Bone marrow (tissue), 2 donors: ENCODE measurements at regions not wholly inside any gene's neighbourhood (a gene's known extent, or its start where the extent isn't known, plus 50 kb on each side); places are given as distances from the start of the nearest gene placed in this dataset.
A peak's percentile ranks its signal among the peaks of the same experiment; 100 is the strongest.

Experiments used
- DNase-seq, 2 donors: peaks; one replicate each; lab custom pipeline; 2025; lab: John Stamatoyannopoulos, UW

DNA sequence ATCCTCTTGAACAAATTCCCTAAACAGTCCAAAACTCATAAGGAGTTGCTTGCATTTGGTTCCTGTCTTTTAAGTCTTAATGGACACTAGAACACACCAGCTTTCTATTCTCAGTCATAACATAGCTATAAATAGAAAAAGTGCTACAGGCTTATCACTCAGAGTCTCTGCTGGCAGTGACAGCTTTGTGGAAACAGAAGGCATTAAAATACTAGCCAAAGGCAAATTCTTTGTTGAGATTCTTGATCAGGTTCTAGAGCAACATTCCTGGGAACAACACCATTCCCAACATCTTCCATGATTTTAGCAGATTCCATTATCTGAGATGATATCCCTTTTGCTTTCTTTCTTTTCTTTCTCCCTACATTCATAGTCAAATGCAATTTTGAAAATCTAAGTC is 207.7 kb upstream of the PLEKHG7 start:
- no peak for DNase-seq

DNA sequence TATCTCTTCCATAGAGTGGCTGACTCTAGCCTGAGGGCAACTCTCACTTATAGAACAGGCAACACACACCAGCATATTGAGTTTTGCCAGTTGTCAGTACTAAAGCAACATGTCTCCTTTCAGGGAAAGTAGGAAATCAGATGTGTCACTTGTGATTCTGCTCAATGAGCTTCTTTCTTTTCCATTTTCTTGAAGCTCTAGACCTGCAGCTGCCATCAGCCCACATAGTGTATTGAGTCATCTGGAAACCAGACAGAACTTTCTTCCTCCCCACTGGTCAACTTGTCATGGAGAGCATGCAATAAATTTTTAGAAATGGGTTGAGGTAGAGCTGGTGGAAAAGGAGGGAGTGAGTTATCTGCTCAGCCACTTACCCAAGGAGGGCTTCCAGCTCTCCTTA is 209.0 kb upstream of the PLEKHG7 start:
- DNase-seq = no peak

GRCh38 chr12:92492995-92493394 is 209.8 kb upstream of the PLEKHG7 start:
- DNase-seq = no peak

DNA sequence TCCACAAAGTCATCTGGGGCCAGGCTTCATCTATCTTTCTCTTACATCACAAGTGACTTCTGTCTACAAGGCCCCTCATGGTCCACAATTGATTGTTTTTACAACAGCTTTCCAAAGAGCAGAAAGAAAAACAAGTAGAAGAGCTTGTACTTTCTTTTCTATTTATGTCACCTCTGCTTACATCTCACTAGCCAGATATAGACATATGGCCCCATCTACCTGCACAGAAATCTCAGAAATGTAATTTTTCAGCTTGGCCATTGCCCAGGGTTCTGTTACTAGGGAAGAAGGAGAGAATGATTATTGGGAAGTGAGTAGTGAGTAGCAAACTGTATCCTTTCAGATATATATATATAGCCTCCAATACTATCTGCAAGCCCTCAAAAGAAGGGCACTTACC is 210.5 kb upstream of the PLEKHG7 start:
- DNase-seq = no peak

DNA sequence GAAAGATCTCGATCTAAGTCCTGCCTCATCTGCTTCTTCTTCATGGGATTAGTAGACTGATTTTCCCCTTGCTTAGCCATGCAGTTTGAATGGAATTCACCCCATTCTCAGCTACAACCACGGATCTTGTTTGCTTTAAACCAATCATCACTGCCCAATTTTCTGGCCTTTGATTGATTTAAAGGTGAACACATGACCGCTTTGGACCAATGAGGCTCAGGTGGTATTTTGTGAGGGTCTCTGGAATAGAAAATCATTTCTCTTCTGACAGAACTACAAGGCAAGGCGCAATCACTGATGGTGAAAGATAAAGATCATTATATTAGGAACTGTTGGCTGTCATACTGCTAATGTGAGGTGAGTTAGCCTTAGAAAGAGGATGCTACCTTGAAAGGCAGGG is 213.0 kb upstream of the PLEKHG7 start:
- DNase-seq = no peak

GRCh38 chr12:92488735-92489134 is 214.1 kb upstream of the PLEKHG7 start:
- peak in 1 of 2 donors; percentile 10 for DNase-seq

DNA sequence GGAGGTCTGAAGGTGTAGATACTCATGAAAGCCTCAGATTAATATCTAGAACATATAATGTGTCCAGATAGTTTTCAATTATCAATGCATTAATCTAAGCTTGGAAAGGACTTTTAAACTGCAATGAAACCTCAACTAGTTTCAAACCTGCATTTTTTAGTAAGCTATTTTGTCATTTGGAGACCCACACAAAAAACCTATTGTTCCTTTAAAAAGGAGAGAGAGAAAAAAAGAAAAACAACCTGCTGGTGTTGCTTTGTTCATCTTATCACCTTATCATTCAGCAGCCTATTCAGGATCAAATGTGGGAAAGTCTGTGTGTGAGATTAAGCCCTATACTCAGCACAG is 215.7 kb upstream of the PLEKHG7 start:
- no peak for DNase-seq

DNA sequence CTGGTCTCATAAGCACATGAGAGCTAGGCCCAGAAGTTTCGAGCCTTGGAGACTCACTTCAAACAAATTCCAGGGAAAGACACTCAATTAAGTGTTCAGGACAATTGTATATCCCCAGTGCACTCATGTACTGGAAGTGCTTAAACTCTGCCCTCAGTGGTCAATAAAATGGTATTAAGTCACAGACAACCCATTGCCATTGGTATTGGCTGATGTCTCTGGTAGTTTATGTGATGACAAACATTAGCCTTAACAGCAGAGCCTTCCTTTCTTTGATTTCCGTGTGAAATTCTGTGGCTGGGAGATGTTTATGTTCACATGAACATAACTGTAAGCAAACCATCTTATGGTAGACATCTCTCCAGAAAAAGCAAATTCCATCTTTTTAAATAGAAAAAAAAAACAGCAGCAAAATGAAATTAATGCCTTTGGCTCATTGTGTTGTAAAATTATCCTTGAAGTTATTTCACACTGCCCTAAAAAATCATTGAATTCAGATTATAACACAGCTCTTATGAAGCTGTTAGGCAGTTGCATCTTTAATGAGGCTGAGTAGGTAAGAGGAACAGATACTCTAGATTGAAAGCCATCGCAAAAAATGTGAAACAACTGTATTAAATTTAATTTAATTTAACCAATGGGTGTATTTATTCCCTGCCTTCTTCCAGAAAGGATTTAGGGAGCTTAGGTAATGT is 216.2 kb upstream of the PLEKHG7 start:
- no peak for DNase-seq

GRCh38 chr12:92485351-92486348 is 217.1 kb upstream of the PLEKHG7 start:
- DNase-seq = no peak

- no peak for DNase-seq
Measured at GRCh38 chr12:92482599-92482998, 220.2 kb upstream of the PLEKHG7 start.

- no peak for DNase-seq
Measured at GRCh38 chr12:92481066-92481465, 221.7 kb upstream of the PLEKHG7 start.

- DNase-seq = peak in 1 of 2 donors; percentile 24
Measured at GRCh38 chr12:92478692-92479091, 224.1 kb upstream of the PLEKHG7 start.

DNA sequence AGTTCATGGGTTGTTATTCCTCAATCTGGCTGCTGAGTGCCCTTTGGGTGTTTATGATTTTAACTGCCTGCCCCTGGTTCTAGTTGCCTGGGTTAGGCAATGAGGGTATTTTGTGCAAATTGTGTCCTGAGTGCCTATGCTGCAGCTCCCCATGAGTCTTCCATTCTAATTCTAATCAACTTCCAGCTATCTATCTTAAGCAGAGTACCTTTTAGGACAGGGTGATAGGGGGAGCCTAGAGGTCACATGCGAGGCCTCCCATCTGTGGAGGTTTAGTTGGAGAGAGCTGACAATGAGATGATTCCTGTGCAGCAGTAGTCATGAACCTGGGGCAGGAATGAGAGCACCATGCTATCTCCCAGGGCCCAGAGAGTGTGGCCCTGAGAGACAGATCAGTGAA is 225.9 kb upstream of the PLEKHG7 start:
- no peak for DNase-seq

DNA sequence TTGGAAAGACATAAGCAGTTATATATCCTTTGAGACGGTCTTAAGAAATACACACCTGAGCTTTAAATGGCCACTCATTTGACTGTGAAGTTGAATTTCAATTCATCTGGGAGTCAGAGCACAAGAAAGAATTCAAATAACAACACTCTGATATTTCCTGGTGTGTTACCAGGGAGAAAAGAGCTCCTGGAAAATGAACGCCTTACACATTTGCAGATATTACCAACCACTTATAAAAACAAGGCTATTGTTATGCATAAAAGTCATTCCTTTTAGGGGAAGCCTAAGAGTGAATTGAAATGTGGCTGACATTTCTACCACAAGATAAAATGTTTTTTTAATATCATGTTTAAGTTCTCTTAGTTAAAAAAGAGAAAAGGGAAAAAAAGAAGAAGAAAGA is 229.2 kb upstream of the PLEKHG7 start:
- DNase-seq = no peak

GRCh38 chr12:92472201-92472600 is 230.6 kb upstream of the PLEKHG7 start:
- DNase-seq = no peak

- no peak for DNase-seq
Measured at GRCh38 chr12:92471551-92471950, 231.2 kb upstream of the PLEKHG7 start.

DNA sequence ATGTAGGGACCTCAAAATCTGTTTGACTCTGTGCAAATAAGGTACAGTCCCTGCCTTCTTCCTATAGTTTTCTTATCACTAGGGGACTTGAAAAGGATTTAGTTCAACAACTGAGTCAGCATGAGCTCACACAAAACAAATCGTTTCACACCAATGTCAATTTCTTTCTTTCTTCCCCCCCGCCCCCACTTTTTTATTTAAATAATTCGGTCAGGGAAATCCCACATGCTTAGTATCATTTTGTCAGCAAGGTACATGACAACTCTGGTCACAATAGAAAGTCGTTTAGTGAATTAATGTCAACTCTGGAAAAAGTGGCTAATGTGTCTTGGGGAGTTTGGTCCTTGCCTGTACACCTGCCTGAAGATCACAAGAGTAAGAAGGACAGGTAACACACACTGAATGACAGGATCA is 232.2 kb upstream of the PLEKHG7 start:
- no peak for DNase-seq

DNA sequence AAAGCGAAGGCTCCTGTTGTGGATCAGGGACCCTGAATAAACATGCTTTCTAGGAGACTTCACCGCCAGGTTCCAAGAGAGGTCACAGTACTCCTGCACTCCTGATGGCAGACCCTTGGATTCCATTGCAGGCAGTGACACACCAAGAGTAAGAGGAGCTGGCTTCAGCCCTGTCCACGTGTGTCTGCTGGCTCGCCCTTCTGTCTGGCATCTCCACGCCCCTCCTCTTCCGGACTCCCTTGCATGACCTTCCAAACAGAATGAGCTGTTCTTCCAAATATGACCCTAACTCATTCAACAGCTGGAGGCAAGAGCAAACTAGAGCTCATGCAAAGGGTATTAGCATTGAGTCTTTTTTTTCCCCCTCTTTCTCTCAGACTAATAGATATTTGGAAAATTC is 233.0 kb upstream of the PLEKHG7 start:
- no peak for DNase-seq

DNA sequence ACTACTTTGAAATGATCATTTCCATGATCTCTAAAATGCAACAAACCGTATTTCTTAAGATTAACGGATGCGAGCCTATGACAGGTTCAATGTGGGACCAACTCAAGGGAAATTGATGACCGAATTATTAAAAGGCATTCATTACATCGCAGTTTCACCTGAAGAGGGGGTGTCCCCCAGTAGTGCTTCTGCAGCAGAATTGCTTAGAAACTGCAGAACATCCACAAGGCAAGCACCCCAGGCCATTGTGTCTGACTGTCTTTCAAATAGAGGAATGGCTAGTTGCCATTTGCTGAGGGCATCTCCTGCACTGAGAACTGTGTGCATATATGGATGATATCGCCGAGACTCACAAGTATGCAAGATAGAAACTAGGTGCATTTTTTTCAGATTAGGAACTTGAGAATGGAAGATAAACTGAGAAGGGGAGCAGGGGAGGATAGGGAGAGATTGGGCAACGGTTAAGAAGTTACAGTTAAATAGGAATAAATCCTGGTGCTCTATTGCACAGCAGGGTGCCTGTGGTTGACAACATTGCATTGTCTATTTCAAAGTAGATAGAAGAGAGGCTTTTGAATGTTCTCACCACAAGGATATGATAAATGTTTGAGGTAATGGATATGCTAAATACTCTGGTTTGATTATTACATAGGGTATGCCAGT is 234.3 kb upstream of the PLEKHG7 start:
- DNase-seq = no peak

GRCh38 chr12:92467886-92468285 is 234.9 kb upstream of the PLEKHG7 start:
- no peak for DNase-seq

GRCh38 chr12:92466391-92467305 is 236.1 kb upstream of the PLEKHG7 start:
- DNase-seq = no peak
